Activated naive CD8-positive, alpha-beta T cell treated with anti-CD3 and anti-CD28 coated beads, Interleukin-2, amount 50 U/mL, for 24 hours (primary cell): ENCODE measurements at regions not wholly inside any gene's neighbourhood (a gene's known extent, or its start where the extent isn't known, plus 50 kb on each side); places are given as distances from the start of the nearest gene placed in this dataset.

Experiments
- ATAC-seq: fragments of 150-1000 bp; cut with Tn5 transposase; one replicate; pipeline ENCODE4 v1.10.0; 2021
- DNase-seq: peaks from one replicate; pipeline ENCODE4 v3.0.0; 2021
- H3K27ac Mint-ChIP-seq: one replicate; pipeline ENCODE4 v1.8.0; 2021; ENCODE audit warnings: mild to moderate bottlenecking, mixed read lengths
- H3K27me3 Mint-ChIP-seq: one replicate; pipeline ENCODE4 v1.8.0; 2021; ENCODE audit warnings: mixed read lengths
- H3K36me3 Mint-ChIP-seq: one replicate; pipeline ENCODE4 v1.8.0; 2021; ENCODE audit warnings: low read depth, mixed read lengths
- H3K4me1 Mint-ChIP-seq: one replicate; pipeline ENCODE4 v1.8.0; 2021; ENCODE audit warnings: mixed read lengths
- H3K4me3 Mint-ChIP-seq: one replicate; pipeline ENCODE4 v1.8.0; 2021; ENCODE audit warnings: mild to moderate bottlenecking, moderate library complexity, mixed read lengths
- H3K9me3 Mint-ChIP-seq: one replicate; pipeline ENCODE4 v1.8.0; 2021; ENCODE audit warnings: mixed read lengths

GRCh38 chr16:82567175-82567574 lies 59.6 kb upstream of the CDH13 start:
- peaks cover 19% of the 10 kb centered on the region for H3K9me3 Mint-ChIP-seq

GRCh38 chr16:82563401-82563800 lies 63.4 kb upstream of the CDH13 start:
- no peaks in the 10 kb centered on the region for H3K4me1 Mint-ChIP-seq
- ATAC-seq (no peak), DNase-seq (no peak)
- no peak overlapping the region for H3K27ac Mint-ChIP-seq
- H3K27me3 Mint-ChIP-seq = no peaks in the 10 kb centered on the region
- no peak overlapping the region for H3K4me3 Mint-ChIP-seq
- peaks cover 11% of the 10 kb centered on the region for H3K9me3 Mint-ChIP-seq
- H3K36me3 Mint-ChIP-seq = no peaks in the 10 kb centered on the region

More at GRCh38 chr16:82567175-82567574, 59.6 kb upstream of the CDH13 start:
- no peak overlapping the region for H3K27ac Mint-ChIP-seq
- H3K27me3 Mint-ChIP-seq = no peaks in the 10 kb centered on the region
- H3K4me1 Mint-ChIP-seq = no peaks in the 10 kb centered on the region
- H3K36me3 Mint-ChIP-seq = no peaks in the 10 kb centered on the region
- H3K4me3 Mint-ChIP-seq = no peak overlapping the region
- no peak for ATAC-seq
- DNase-seq = no peak

DNA sequence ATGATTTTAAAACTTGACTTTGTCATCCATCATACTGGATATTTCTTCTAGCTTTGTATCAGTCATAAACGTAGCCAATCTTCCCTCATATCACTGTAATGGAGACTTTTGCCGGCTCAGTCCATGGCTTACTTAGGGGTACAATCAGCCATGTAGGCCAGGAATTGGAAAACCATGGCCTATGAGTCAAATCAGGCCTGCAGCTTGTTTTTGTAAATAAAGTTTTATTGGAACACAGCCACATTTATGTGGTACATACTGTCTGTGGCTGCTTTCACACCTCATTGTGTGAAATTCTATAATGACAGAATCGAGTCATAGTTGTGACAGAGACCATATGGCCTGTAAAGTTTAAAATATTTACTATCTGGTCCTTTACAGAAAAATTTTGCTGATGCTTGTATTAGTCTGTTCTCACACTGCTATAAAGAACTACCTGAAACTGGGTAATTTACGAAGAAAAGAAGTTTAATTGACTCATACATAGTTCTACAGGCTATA lies 64.5 kb upstream of the CDH13 start:
- ATAC-seq = no peak
- H3K4me1 Mint-ChIP-seq = no peaks in the 10 kb centered on the region
- H3K36me3 Mint-ChIP-seq = no peaks in the 10 kb centered on the region
- no peak overlapping the region for H3K4me3 Mint-ChIP-seq
- H3K9me3 Mint-ChIP-seq = peaks cover 11% of the 10 kb centered on the region
- no peaks in the 10 kb centered on the region for H3K27me3 Mint-ChIP-seq
- DNase-seq = no peak
- H3K27ac Mint-ChIP-seq = no peak overlapping the region

DNA sequence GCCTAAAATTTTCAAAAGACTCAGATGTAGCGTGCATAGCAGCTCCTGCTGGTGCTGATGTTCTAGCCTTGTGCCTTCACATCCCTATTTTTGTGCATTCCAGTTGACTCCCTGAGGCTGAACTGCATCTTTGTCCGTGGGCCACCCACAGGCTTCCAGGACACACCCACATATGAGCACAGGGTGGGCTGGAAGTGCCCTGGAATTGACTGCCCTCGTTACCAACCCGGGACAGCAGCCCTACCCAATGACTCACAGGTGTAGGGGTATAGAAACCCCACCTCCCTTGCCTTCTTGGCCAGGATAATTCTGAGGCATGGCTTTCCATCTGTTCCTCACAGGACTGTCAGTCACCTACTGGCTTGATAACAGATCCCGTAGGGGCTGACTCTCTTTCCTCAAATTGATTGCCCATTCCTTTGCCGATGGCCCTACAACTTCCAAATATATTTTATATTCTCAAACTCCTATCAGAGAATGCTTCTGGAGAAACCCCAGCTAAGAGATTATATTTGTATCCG lies 65.9 kb upstream of the CDH13 start:
- DNase-seq (no peak), ATAC-seq (no peak)
- Mint-ChIP-seq H3K4me3 (no peak overlapping the region), H3K36me3 (no peaks in the 10 kb centered on the region), H3K27me3 (no peaks in the 10 kb centered on the region), H3K9me3 (peaks cover 11% of the 10 kb centered on the region), H3K4me1 (no peaks in the 10 kb centered on the region), H3K27ac (no peak overlapping the region)

GRCh38 chr16:82544378-82545160 lies 82.2 kb upstream of the CDH13 start:
- Mint-ChIP-seq H3K36me3 (no peaks in the 10 kb centered on the region), H3K4me1 (no peaks in the 10 kb centered on the region), H3K4me3 (no peak overlapping the region), H3K27me3 (peaks cover 6% of the 10 kb centered on the region), H3K27ac (no peak overlapping the region), H3K9me3 (peaks cover 6% of the 10 kb centered on the region)
- DNase-seq (no peak), ATAC-seq (no peak)

GRCh38 chr16:82542714-82543113 lies 84.1 kb upstream of the CDH13 start:
- Mint-ChIP-seq H3K36me3 (no peaks in the 10 kb centered on the region), H3K4me1 (no peaks in the 10 kb centered on the region), H3K4me3 (no peak overlapping the region), H3K27ac (no peak overlapping the region), H3K9me3 (peaks cover 6% of the 10 kb centered on the region), H3K27me3 (peaks cover 6% of the 10 kb centered on the region)
- DNase-seq = no peak
- ATAC-seq = no peak

DNA sequence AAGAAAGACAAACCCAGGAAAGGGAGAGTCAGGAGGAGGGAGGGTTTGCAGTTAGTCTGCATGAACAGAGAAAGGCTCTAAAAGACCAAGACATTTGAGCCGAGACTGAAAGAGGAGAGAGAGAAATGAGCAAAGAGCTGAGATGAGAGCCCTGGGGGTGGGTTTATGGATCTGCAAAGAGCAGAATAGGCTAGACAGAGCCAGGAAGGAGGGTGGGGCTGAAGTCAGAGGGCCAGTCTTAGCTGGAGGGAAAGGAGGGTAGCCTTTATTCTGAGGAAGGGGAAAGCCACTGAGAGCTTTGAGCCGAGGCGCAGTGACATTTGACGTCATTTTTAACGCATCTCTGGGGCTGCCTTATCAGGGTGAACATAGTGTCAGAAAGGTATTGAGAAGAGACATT lies 85.7 kb upstream of the CDH13 start:
- Mint-ChIP-seq H3K4me3 (no peak overlapping the region), H3K27me3 (peaks cover 6% of the 10 kb centered on the region), H3K4me1 (no peaks in the 10 kb centered on the region), H3K9me3 (peaks cover 6% of the 10 kb centered on the region), H3K36me3 (no peaks in the 10 kb centered on the region), H3K27ac (no peak overlapping the region)
- no peak for ATAC-seq
- no peak for DNase-seq

DNA sequence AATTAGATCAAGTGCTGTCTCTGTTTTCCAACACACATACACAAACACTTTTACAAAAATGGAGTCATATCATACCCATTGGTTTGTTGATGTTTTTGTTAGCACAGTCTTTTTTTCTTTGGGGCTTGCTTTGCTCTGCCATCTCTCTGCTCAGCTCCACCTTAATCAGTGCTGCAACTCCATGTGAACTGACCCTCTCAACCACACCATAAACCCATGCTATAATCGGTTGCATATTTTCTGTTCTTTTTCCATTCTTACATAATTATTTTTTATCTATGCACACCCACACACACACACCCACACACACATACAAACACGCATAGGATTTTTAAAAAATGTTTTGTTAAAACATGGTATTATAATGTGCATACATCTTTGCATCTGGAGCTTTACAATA lies 91.0 kb upstream of the CDH13 start:
- Mint-ChIP-seq H3K27ac (no peak overlapping the region), H3K36me3 (no peaks in the 10 kb centered on the region), H3K9me3 (peaks cover 4% of the 10 kb centered on the region), H3K27me3 (peaks cover 1% of the 10 kb centered on the region), H3K4me3 (no peak overlapping the region), H3K4me1 (no peaks in the 10 kb centered on the region)
- ATAC-seq (no peak), DNase-seq (no peak)

GRCh38 chr16:82535262-82535661 lies 91.5 kb upstream of the CDH13 start:
- ATAC-seq = no peak

DNA sequence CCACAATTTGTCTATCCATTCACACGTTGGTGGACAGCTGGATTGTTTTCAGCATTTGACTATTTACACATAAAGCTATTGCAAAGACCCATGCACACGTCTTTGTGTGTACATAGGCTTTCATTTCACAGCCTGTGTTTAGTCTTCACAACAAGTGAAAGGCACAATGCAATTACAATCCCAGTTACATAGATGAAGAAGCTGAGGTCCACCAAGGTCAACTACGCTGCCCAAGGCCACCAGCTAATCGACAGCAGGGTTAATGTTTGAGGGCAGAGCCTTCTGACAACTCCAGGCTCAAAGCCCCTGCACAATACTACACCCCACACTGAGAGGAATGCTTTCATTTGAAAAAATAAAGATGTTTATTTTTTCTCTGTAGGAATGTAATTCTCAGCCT lies 93.6 kb upstream of the CDH13 start:
- Mint-ChIP-seq H3K27me3 (peaks cover 4% of the 10 kb centered on the region), H3K4me1 (no peaks in the 10 kb centered on the region), H3K9me3 (peaks cover 17% of the 10 kb centered on the region), H3K36me3 (no peaks in the 10 kb centered on the region), H3K4me3 (no peak overlapping the region), H3K27ac (no peak overlapping the region)
- DNase-seq = no peak
- ATAC-seq = no peak

More at GRCh38 chr16:82535262-82535661, 91.5 kb upstream of the CDH13 start:
- Mint-ChIP-seq H3K9me3 (peaks cover 5% of the 10 kb centered on the region), H3K4me1 (no peaks in the 10 kb centered on the region), H3K27me3 (peaks cover 2% of the 10 kb centered on the region), H3K4me3 (no peak overlapping the region), H3K27ac (no peak overlapping the region), H3K36me3 (no peaks in the 10 kb centered on the region)
- DNase-seq = no peak

DNA sequence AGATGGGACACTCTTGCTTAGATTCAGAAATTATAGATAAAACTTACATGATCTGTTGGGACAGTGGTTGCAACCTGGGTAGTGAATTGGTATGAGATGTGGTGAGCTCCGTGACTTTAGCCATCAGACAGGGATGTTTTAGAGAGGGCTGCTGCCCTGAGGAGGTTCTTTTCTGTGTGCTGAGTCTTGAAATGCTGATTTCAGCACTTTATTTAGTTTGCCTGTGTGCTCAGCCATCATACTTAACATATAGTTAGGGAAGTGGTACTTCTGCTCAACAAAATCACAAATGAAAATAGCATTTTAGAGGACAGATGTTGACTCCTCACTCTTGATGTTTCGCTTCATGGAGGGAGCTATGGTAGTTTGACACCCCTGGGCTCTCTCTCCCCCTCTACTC lies 95.9 kb upstream of the CDH13 start:
- ATAC-seq (no peak), DNase-seq (no peak)
- H3K27me3 Mint-ChIP-seq = peaks cover 4% of the 10 kb centered on the region
- H3K9me3 Mint-ChIP-seq = peaks cover 17% of the 10 kb centered on the region
- H3K4me1 Mint-ChIP-seq = no peaks in the 10 kb centered on the region
- H3K4me3 Mint-ChIP-seq = no peak overlapping the region
- H3K36me3 Mint-ChIP-seq = no peaks in the 10 kb centered on the region
- no peak overlapping the region for H3K27ac Mint-ChIP-seq

DNA sequence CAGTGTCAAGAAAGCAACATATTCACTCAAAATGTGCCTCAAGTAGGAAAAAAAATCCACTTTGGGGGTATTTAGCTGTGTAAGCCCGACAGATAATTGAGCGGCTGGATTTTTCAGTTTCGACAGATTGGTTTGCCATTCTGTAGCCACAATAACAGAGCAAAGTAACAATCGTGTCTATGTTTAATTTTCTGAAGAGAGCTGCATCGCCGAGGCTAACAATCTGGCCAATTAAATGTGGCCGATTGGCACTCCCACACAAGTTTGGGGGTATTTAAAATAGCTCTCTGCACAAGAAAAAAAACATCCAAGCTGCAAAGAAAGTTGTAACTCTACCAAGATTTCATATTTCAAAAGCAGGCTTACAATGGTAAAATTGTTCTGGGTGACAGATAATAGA lies 99.7 kb upstream of the CDH13 start:
- no peak overlapping the region for H3K27ac Mint-ChIP-seq
- no peak overlapping the region for H3K4me3 Mint-ChIP-seq
- H3K9me3 Mint-ChIP-seq = peaks cover 23% of the 10 kb centered on the region
- H3K36me3 Mint-ChIP-seq = no peaks in the 10 kb centered on the region
- ATAC-seq = no peak
- no peaks in the 10 kb centered on the region for H3K4me1 Mint-ChIP-seq
- H3K27me3 Mint-ChIP-seq = peaks cover 4% of the 10 kb centered on the region
- DNase-seq = no peak

DNA sequence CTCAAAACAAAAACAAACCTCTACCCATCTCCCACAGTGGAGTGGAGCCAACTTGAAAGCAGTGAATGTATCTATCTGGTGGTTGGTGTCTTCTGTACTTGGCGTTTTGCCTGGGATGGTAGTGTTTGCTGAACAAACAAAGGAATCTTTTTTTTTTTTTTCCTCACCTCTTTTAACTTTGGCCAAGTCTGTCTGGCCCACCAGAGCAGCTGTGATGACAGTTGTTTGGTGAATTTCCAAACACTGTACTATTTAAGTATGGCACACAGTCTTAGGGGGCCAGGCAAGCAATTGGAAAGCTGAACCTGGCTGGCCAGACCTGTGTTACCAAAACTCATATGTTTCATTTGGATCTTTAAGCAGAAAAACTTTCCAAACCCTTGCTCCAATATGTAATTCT lies 101.8 kb upstream of the CDH13 start:
- no peak for DNase-seq
- H3K36me3 Mint-ChIP-seq = no peaks in the 10 kb centered on the region
- H3K9me3 Mint-ChIP-seq = peaks cover 16% of the 10 kb centered on the region
- no peak overlapping the region for H3K27ac Mint-ChIP-seq
- no peak for ATAC-seq
- no peak overlapping the region for H3K4me3 Mint-ChIP-seq
- H3K27me3 Mint-ChIP-seq = peaks cover under 1% of the 10 kb centered on the region
- no peaks in the 10 kb centered on the region for H3K4me1 Mint-ChIP-seq

GRCh38 chr16:82523815-82524214 lies 103.0 kb upstream of the CDH13 start:
- no peak overlapping the region for H3K27ac Mint-ChIP-seq
- peaks cover 17% of the 10 kb centered on the region for H3K9me3 Mint-ChIP-seq
- no peaks in the 10 kb centered on the region for H3K27me3 Mint-ChIP-seq
- no peaks in the 10 kb centered on the region for H3K4me1 Mint-ChIP-seq
- no peaks in the 10 kb centered on the region for H3K36me3 Mint-ChIP-seq
- ATAC-seq = no peak
- DNase-seq = no peak
- H3K4me3 Mint-ChIP-seq = no peak overlapping the region

GRCh38 chr16:82522026-82522425 lies 104.7 kb upstream of the CDH13 start:
- Mint-ChIP-seq H3K27ac (no peak overlapping the region), H3K4me1 (no peaks in the 10 kb centered on the region), H3K27me3 (no peaks in the 10 kb centered on the region), H3K36me3 (no peaks in the 10 kb centered on the region), H3K4me3 (no peak overlapping the region), H3K9me3 (peaks cover 13% of the 10 kb centered on the region)
- DNase-seq (no peak), ATAC-seq (no peak)
